A673 (cell line): ENCODE measurements at regions not wholly inside any gene's neighbourhood (a gene's known extent, or its start where the extent isn't known, plus 50 kb on each side); places are given as distances from the start of the nearest gene placed in this dataset.

Experiments used
- EZH2 ChIP-seq: fragments of 200-600 bp; sonication (generic); IDR thresholded peaks from 2 replicates; pipeline ENCODE4 v1.6.1; 2017; ENCODE audit warnings: borderline replicate concordance, low read depth, mild to moderate bottlenecking, mixed read lengths, antibody characterized with exemption, low read length; ENCODE audit not compliant: poor library complexity, severe bottlenecking
- TF ChIP-seq, protein P1 (sequence below): fragments of 300-800, 200-600 bp; sonication (generic); conservative IDR thresholded peaks from 2 replicates; pipeline ENCODE4 v1.5.1; 2017; ENCODE audit warnings: low read depth, mild to moderate bottlenecking, antibody characterized with exemption, low read length, moderate library complexity, mixed read lengths

DNA sequence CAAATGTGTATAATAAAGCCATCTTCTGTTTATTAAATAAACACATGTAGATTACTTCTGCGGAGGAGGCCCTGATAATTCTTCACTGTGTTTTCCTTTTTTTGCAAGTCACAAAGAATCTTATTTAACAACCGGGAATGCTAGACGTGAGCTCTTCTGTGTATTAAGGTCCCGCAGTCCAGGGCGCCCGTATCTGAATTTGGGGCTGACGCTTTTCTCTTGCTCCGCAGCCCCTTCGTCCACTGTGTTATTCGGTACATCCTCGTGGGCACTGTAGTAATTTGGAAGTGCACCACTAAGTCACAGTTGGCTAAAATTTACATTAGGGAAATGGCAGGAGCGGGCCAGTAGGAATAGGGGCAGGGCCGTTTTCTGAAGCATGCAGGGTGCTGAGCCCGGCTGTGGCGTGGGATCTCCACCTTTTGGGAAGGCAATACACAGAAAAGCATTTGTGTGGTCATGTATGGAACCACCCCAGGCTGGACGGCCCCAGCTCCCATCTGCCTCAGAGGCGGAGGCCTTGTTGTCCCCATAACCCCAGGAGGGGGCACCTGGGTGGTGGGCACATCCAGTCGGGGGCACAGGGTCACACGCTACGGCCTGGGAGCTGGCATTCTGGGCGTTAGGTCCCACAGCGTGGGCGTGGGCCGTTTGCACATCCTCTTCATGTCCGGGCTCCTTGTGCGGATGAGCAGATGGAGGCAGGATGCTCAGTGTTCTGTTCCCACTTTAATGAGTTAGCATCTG is 258.7 kb upstream of the IRX4 start:
- TF ChIP-seq, protein P1, sequence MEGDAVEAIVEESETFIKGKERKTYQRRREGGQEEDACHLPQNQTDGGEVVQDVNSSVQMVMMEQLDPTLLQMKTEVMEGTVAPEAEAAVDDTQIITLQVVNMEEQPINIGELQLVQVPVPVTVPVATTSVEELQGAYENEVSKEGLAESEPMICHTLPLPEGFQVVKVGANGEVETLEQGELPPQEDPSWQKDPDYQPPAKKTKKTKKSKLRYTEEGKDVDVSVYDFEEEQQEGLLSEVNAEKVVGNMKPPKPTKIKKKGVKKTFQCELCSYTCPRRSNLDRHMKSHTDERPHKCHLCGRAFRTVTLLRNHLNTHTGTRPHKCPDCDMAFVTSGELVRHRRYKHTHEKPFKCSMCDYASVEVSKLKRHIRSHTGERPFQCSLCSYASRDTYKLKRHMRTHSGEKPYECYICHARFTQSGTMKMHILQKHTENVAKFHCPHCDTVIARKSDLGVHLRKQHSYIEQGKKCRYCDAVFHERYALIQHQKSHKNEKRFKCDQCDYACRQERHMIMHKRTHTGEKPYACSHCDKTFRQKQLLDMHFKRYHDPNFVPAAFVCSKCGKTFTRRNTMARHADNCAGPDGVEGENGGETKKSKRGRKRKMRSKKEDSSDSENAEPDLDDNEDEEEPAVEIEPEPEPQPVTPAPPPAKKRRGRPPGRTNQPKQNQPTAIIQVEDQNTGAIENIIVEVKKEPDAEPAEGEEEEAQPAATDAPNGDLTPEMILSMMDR, result no peak
- no peak for TF ChIP-seq EZH2
